ENCODE measurements at regions not wholly inside any gene's neighbourhood (a gene's known extent, or its start where the extent isn't known, plus 50 kb on each side); places are given as distances from the start of the nearest gene placed in this dataset.

DNA sequence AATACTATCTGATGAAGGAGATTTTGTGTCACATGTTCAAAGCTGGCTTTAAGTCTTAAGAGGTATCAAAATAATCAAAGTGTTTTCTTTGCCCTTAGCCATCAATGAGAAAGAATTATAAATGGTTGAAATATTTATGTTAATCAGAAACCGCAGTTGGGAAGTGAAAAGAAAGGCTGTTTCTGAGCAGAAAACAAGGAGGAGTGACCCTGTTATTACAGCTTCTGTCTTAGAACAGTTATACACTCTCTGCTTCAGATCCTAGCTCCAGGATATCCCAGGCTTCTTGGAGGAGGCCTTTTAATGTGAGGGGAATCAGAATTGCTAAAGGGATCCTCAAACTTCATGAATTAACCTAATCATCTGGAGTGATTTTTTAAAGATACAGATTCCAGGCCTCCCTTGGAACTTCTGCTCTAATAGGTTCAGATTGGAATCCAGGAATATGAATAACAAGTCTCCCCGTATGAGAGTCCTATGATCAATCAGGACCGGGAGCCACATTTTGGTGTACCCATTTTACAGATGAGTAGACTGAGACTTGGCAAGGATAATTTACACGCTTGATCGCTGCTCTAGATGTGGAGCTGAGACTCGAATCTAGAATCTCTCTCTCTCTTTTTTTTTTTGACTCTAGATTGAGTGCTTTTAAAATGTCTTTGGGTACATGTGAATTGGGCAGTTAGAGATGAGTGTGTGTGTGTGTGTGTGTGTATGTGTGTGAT is 50.8 kb upstream of the JAG1 start:
- peaks cover 5 to 12% of the 10 kb centered on the region in 2 donors for H3K4me1 ChIP-seq (ENCODE audit: control insufficient read depth in 2 of 2, insufficient read depth in 2 of 2, low read length in 2 of 2)
- no peak overlapping the region for H3K27ac ChIP-seq (ENCODE audit: low read depth in 2 of 2, low read length in 2 of 2)
- H3K27me3 ChIP-seq (ENCODE audit: control insufficient read depth in 2 of 2, insufficient read depth in 2 of 2, low read length in 2 of 2): no peaks in the 10 kb centered on the region
- H3K4me3 ChIP-seq (ENCODE audit: low read length in 2 of 2): no peak overlapping the region
- no peak overlapping the region for H3K9ac ChIP-seq (ENCODE audit: low read depth in 1 of 2, low read length in 2 of 2)
- no peaks in the 10 kb centered on the region for H3K9me3 ChIP-seq (ENCODE audit: control insufficient read depth in 2 of 2, low read length in 2 of 2)
- H3K36me3 ChIP-seq (ENCODE audit: control insufficient read depth in 2 of 2, insufficient read depth in 2 of 2, low read length in 2 of 2): no peaks in the 10 kb centered on the region

GRCh38 chr20:10728873-10729670 is 55.3 kb upstream of the JAG1 start:
- no peak overlapping the region for H3K27ac ChIP-seq (ENCODE audit: low read depth in 2 of 2, low read length in 2 of 2)
- no peak overlapping the region for H3K9ac ChIP-seq (ENCODE audit: low read depth in 1 of 2, low read length in 2 of 2)
- no peaks in the 10 kb centered on the region for H3K27me3 ChIP-seq (ENCODE audit: control insufficient read depth in 2 of 2, insufficient read depth in 2 of 2, low read length in 2 of 2)
- no peaks in the 10 kb centered on the region for H3K4me1 ChIP-seq (ENCODE audit: control insufficient read depth in 2 of 2, insufficient read depth in 2 of 2, low read length in 2 of 2)
- no peaks in the 10 kb centered on the region for H3K9me3 ChIP-seq (ENCODE audit: control insufficient read depth in 2 of 2, low read length in 2 of 2)
- H3K4me3 ChIP-seq (ENCODE audit: low read length in 2 of 2): no peak overlapping the region
- H3K36me3 ChIP-seq (ENCODE audit: control insufficient read depth in 2 of 2, insufficient read depth in 2 of 2, low read length in 2 of 2): no peaks in the 10 kb centered on the region

GRCh38 chr20:10729785-10730184 is 56.0 kb upstream of the JAG1 start:
- no peaks in the 10 kb centered on the region for H3K27me3 ChIP-seq (ENCODE audit: control insufficient read depth in 2 of 2, insufficient read depth in 2 of 2, low read length in 2 of 2)
- no peaks in the 10 kb centered on the region for H3K4me1 ChIP-seq (ENCODE audit: control insufficient read depth in 2 of 2, insufficient read depth in 2 of 2, low read length in 2 of 2)
- no peaks in the 10 kb centered on the region for H3K36me3 ChIP-seq (ENCODE audit: control insufficient read depth in 2 of 2, insufficient read depth in 2 of 2, low read length in 2 of 2)

DNA sequence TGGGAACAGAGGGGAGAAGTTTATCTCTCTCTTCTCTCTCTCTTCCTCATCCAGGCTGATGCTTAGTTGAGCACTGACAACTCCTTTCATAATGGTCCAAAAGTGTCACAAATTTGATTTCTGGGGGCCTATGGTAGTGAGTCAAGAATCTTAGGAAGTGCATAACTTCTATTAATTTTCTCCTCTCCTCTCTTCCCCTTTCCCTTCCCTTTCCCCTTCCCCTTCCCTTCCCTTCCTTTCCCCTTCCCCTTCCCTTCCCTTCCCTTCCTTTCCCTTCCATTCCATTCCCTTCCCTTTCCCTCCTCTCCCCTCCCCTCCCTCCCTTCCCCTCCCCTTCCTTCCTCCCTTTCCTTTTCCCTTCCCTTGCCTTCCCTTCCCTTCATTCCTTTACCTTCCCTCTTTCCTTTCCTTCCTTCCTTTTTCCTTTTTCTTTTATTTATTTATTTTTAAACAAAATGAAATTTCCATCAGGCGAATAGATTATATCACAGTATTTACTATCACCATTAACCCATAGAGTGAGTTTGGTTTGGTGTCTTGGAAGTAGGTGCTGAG is 56.9 kb upstream of the JAG1 start:
- H3K4me3 ChIP-seq (ENCODE audit: low read length in 2 of 2): no peak overlapping the region
- no peak overlapping the region for H3K27ac ChIP-seq (ENCODE audit: low read depth in 2 of 2, low read length in 2 of 2)
- H3K4me1 ChIP-seq (ENCODE audit: control insufficient read depth in 2 of 2, insufficient read depth in 2 of 2, low read length in 2 of 2): no peaks in the 10 kb centered on the region
- no peaks in the 10 kb centered on the region for H3K27me3 ChIP-seq (ENCODE audit: control insufficient read depth in 2 of 2, insufficient read depth in 2 of 2, low read length in 2 of 2)
- no peaks in the 10 kb centered on the region for H3K36me3 ChIP-seq (ENCODE audit: control insufficient read depth in 2 of 2, insufficient read depth in 2 of 2, low read length in 2 of 2)
- H3K9me3 ChIP-seq (ENCODE audit: control insufficient read depth in 2 of 2, low read length in 2 of 2): no peaks in the 10 kb centered on the region
- no peak overlapping the region for H3K9ac ChIP-seq (ENCODE audit: low read depth in 1 of 2, low read length in 2 of 2)

More at GRCh38 chr20:10729785-10730184, 56.0 kb upstream of the JAG1 start:
- Histone ChIP-seq H3K9me3 (ENCODE audit: control insufficient read depth in 2 of 2, low read length in 2 of 2) (no peaks in the 10 kb centered on the region), H3K9ac (ENCODE audit: low read depth in 1 of 2, low read length in 2 of 2) (no peak overlapping the region), H3K4me3 (ENCODE audit: low read length in 2 of 2) (no peak overlapping the region), H3K27ac (ENCODE audit: low read depth in 2 of 2, low read length in 2 of 2) (no peak overlapping the region)

GRCh38 chr20:10731190-10731965 is 57.6 kb upstream of the JAG1 start:
- no peaks in the 10 kb centered on the region for H3K9me3 ChIP-seq (ENCODE audit: control insufficient read depth in 2 of 2, low read length in 2 of 2)
- H3K4me1 ChIP-seq (ENCODE audit: control insufficient read depth in 2 of 2, insufficient read depth in 2 of 2, low read length in 2 of 2): no peaks in the 10 kb centered on the region
- H3K4me3 ChIP-seq (ENCODE audit: low read length in 2 of 2): no peak overlapping the region
- no peak overlapping the region for H3K9ac ChIP-seq (ENCODE audit: low read depth in 1 of 2, low read length in 2 of 2)
- no peak overlapping the region for H3K27ac ChIP-seq (ENCODE audit: low read depth in 2 of 2, low read length in 2 of 2)
- H3K27me3 ChIP-seq (ENCODE audit: control insufficient read depth in 2 of 2, insufficient read depth in 2 of 2, low read length in 2 of 2): no peaks in the 10 kb centered on the region
- H3K36me3 ChIP-seq (ENCODE audit: control insufficient read depth in 2 of 2, insufficient read depth in 2 of 2, low read length in 2 of 2): no peaks in the 10 kb centered on the region

DNA sequence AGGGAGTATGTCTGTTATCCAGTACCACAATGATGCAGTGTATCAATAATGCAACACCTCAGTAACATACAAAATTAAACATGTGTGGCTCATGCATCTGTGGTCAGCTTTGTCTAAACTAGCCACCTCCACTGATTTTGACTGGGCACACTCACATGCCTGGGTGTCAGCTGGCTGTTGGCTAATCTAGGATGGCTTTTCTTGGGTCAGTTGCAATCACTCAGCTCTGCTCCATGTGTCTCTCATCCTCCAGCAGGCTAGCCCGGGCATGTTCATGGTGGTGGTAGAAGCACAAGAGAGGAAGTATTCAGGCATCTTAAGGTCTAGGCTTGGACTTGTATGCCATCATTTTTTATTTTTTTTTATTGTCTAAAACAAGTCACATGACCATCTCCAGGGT is 59.3 kb upstream of the JAG1 start:
- Histone ChIP-seq H3K27me3 (ENCODE audit: control insufficient read depth in 2 of 2, insufficient read depth in 2 of 2, low read length in 2 of 2) (no peaks in the 10 kb centered on the region), H3K27ac (ENCODE audit: low read depth in 2 of 2, low read length in 2 of 2) (no peak overlapping the region), H3K9me3 (ENCODE audit: control insufficient read depth in 2 of 2, low read length in 2 of 2) (no peaks in the 10 kb centered on the region), H3K4me1 (ENCODE audit: control insufficient read depth in 2 of 2, insufficient read depth in 2 of 2, low read length in 2 of 2) (no peaks in the 10 kb centered on the region), H3K4me3 (ENCODE audit: low read length in 2 of 2) (no peak overlapping the region), H3K9ac (ENCODE audit: low read depth in 1 of 2, low read length in 2 of 2) (no peak overlapping the region), H3K36me3 (ENCODE audit: control insufficient read depth in 2 of 2, insufficient read depth in 2 of 2, low read length in 2 of 2) (no peaks in the 10 kb centered on the region)

- no peak overlapping the region for H3K9ac ChIP-seq (ENCODE audit: low read depth in 1 of 2, low read length in 2 of 2)
Measured at GRCh38 chr20:10735195-10735949, 61.6 kb upstream of the JAG1 start.

DNA sequence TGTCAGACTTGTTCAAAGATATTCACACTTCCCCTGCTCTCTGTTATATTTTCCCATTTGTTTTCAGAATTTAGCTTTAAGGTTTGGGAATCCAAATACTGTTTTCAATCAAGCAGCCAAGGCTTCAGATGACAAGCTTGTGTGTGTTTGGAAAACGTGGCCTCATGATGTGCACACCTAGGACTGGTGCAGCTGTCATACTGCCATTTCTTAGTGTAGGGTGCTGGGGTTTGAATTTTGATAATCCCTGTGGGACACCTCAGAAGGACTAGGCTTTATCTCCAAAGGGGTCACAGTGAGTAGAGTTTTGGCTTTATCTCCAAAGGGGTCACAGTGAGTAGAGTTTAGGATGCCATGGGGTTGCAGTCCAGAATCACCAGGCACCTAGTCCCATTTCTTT is 65.3 kb upstream of the JAG1 start:
- no peaks in the 10 kb centered on the region for H3K9me3 ChIP-seq (ENCODE audit: control insufficient read depth in 2 of 2, low read length in 2 of 2)
- H3K27ac ChIP-seq (ENCODE audit: low read depth in 2 of 2, low read length in 2 of 2): no peak overlapping the region
- H3K9ac ChIP-seq (ENCODE audit: low read depth in 1 of 2, low read length in 2 of 2): peak overlapping the region in 1 of 2 donors; percentile 9
- H3K4me1 ChIP-seq (ENCODE audit: control insufficient read depth in 2 of 2, insufficient read depth in 2 of 2, low read length in 2 of 2): peaks cover 3% of the 10 kb centered on the region in 2 donors
- peak overlapping the region; percentile 8 to 58 for H3K4me3 ChIP-seq (ENCODE audit: low read length in 2 of 2)
- no peaks in the 10 kb centered on the region for H3K27me3 ChIP-seq (ENCODE audit: control insufficient read depth in 2 of 2, insufficient read depth in 2 of 2, low read length in 2 of 2)
- H3K36me3 ChIP-seq (ENCODE audit: control insufficient read depth in 2 of 2, insufficient read depth in 2 of 2, low read length in 2 of 2): no peaks in the 10 kb centered on the region

More at GRCh38 chr20:10735195-10735949, 61.6 kb upstream of the JAG1 start:
- H3K4me3 ChIP-seq (ENCODE audit: low read length in 2 of 2): no peak overlapping the region
- peak overlapping the region in 1 of 2 donors; percentile 41 for H3K27ac ChIP-seq (ENCODE audit: low read depth in 2 of 2, low read length in 2 of 2)
- H3K9me3 ChIP-seq (ENCODE audit: control insufficient read depth in 2 of 2, low read length in 2 of 2): no peaks in the 10 kb centered on the region
- no peaks in the 10 kb centered on the region for H3K27me3 ChIP-seq (ENCODE audit: control insufficient read depth in 2 of 2, insufficient read depth in 2 of 2, low read length in 2 of 2)
- H3K4me1 ChIP-seq (ENCODE audit: control insufficient read depth in 2 of 2, insufficient read depth in 2 of 2, low read length in 2 of 2): peaks cover 3% of the 10 kb centered on the region in 2 donors
- no peaks in the 10 kb centered on the region for H3K36me3 ChIP-seq (ENCODE audit: control insufficient read depth in 2 of 2, insufficient read depth in 2 of 2, low read length in 2 of 2)

DNA sequence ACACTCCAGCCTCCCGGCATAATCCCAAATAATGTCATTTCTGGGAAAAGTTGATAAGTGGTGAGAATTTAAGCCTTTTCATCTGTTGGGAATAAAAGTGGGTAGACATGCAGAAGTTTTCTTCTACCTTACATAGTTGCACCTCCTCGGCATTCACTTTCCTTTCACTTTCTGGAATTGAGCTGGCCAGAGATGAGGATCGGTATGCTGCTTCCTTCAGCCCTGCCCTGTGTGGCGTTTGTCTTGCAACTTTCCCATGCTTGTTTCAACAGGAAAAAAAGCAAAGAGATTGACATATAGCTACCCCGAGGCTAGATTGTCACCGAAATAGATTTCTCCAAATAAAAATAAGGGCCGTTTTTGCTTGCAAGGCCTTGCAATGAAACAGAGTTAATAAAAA is 65.8 kb upstream of the JAG1 start:
- no peak overlapping the region for H3K27ac ChIP-seq (ENCODE audit: low read depth in 2 of 2, low read length in 2 of 2)
- H3K9ac ChIP-seq (ENCODE audit: low read depth in 1 of 2, low read length in 2 of 2): peak overlapping the region in 1 of 2 donors; percentile 9
- H3K4me3 ChIP-seq (ENCODE audit: low read length in 2 of 2): peak overlapping the region; percentile 8 to 58
- peaks cover 3% of the 10 kb centered on the region in 2 donors for H3K4me1 ChIP-seq (ENCODE audit: control insufficient read depth in 2 of 2, insufficient read depth in 2 of 2, low read length in 2 of 2)
- no peaks in the 10 kb centered on the region for H3K27me3 ChIP-seq (ENCODE audit: control insufficient read depth in 2 of 2, insufficient read depth in 2 of 2, low read length in 2 of 2)
- H3K36me3 ChIP-seq (ENCODE audit: control insufficient read depth in 2 of 2, insufficient read depth in 2 of 2, low read length in 2 of 2): no peaks in the 10 kb centered on the region
- H3K9me3 ChIP-seq (ENCODE audit: control insufficient read depth in 2 of 2, low read length in 2 of 2): no peaks in the 10 kb centered on the region
